HEK293T (cell line): ENCODE measurements at regions not wholly inside any gene's neighbourhood (a gene's known extent, or its start where the extent isn't known, plus 50 kb on each side); places are given as distances from the start of the nearest gene placed in this dataset.

Experiments used
- CTCF ChIA-PET: fragments of 350-600 bp; formaldehyde crosslinking; extraction: SDS; loops from one replicate; lab custom pipeline; 2021; ENCODE audit warnings: antibody characterized with exemption, inconsistent platforms; lab: Yijun Ruan, JAX
- POLR2A ChIA-PET: fragments of 350-600 bp; formaldehyde crosslinking; extraction: SDS; loops from one replicate; lab custom pipeline; 2020; ENCODE audit warnings: antibody characterized with exemption, inconsistent platforms; lab: Yijun Ruan, JAX
- DNase-seq: peaks from one replicate; pipeline ENCODE4 v3.0.0; 2012; ENCODE audit warnings: mixed read lengths; ENCODE audit errors: extremely low spot score
- ARNT ChIP-seq: fragments of 450-650 bp; IDR thresholded peaks from 2 replicates; pipeline ENCODE4 v1.6.1; 2017; ENCODE audit warnings: mild to moderate bottlenecking
- BHLHE40 ChIP-seq: fragments of 450-650 bp; IDR thresholded peaks from 2 replicates; pipeline ENCODE4 v1.6.1; 2016; ENCODE audit warnings: mild to moderate bottlenecking, moderate library complexity, borderline replicate concordance
- CTBP1 ChIP-seq: fragments of 450-650 bp; IDR thresholded peaks from 2 replicates; pipeline ENCODE4 v1.6.1; 2016; ENCODE audit warnings: borderline replicate concordance
- ELF4 ChIP-seq: fragments of 450-650 bp; IDR thresholded peaks from 2 replicates; pipeline ENCODE4 v1.6.1; 2017; ENCODE audit warnings: antibody characterized with exemption
- FOXA1 ChIP-seq: fragments of 450-650 bp; IDR thresholded peaks from 2 replicates; pipeline ENCODE4 v1.6.1; 2016; ENCODE audit warnings: mild to moderate bottlenecking
- FOXK2 ChIP-seq: fragments of 450-650 bp; IDR thresholded peaks from 2 replicates; pipeline ENCODE4 v1.6.1; 2016; ENCODE audit warnings: mild to moderate bottlenecking
- FOXM1 ChIP-seq: fragments of 450-650 bp; IDR thresholded peaks from 2 replicates; pipeline ENCODE4 v1.6.1; 2017; ENCODE audit warnings: mild to moderate bottlenecking, borderline replicate concordance
- HDGF ChIP-seq: fragments of 450-650 bp; IDR thresholded peaks from 2 replicates; pipeline ENCODE4 v1.6.1; 2017; ENCODE audit warnings: antibody characterized with exemption, borderline replicate concordance
- L3MBTL2 ChIP-seq: fragments of 450-650 bp; conservative IDR thresholded peaks from 2 replicates; pipeline ENCODE4 v1.6.1; 2016; ENCODE audit warnings: mild to moderate bottlenecking
- LEF1 ChIP-seq: fragments of 450-650 bp; IDR thresholded peaks from 2 replicates; pipeline ENCODE4 v1.6.1; 2017; ENCODE audit warnings: mild to moderate bottlenecking, borderline replicate concordance
- NFRKB ChIP-seq: fragments of 450-650 bp; IDR thresholded peaks from 2 replicates; pipeline ENCODE4 v1.6.1; 2016; ENCODE audit warnings: mild to moderate bottlenecking, moderate library complexity
- SP1 ChIP-seq: fragments of 450-650 bp; IDR thresholded peaks from 2 replicates; pipeline ENCODE4 v1.6.1; 2017
- SUZ12 ChIP-seq: fragments of 450-650 bp; IDR thresholded peaks from 2 replicates; pipeline ENCODE4 v1.6.1; 2016; ENCODE audit warnings: mild to moderate bottlenecking
- TARDBP ChIP-seq: fragments of 450-650 bp; IDR thresholded peaks from 2 replicates; pipeline ENCODE4 v1.6.1; 2016
- ZNF384 ChIP-seq: fragments of 450-650 bp; IDR thresholded peaks from 2 replicates; pipeline ENCODE4 v1.6.1; 2016
- TF ChIP-seq, protein P1 (sequence below): fragments of 450-650 bp; IDR thresholded peaks from 2 replicates; pipeline ENCODE4 v1.6.1; 2016

DNA sequence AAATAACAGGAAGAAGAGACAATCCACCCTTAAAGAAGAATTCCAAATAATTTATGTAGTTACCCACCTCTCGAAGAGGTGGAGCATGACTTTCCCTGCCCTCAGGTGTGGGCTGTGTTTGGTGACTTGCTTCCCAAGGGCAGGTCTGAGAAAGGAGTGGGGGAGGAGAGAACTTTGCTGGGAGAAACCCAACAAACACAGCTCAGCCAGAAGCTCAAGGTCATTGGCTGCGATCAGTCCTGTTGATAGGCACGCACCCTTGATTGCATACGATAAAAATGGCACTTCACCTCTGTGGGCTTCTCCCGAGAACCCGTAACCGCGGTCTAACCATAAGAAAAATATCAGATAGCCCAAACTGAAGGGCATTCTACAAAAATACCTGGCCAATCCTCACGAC, 157.5 kb upstream of the ID2 start:
- ChIA-PET CTCF (no interaction called here), POLR2A (interaction anchor here (1.7 to 1.9 kb wide), 2 partner anchors 155 to 158 kb away, joined by 5 to 11 read pairs; partner anchors contain the start of gene ID2)
- TF ChIP-seq, protein P1, sequence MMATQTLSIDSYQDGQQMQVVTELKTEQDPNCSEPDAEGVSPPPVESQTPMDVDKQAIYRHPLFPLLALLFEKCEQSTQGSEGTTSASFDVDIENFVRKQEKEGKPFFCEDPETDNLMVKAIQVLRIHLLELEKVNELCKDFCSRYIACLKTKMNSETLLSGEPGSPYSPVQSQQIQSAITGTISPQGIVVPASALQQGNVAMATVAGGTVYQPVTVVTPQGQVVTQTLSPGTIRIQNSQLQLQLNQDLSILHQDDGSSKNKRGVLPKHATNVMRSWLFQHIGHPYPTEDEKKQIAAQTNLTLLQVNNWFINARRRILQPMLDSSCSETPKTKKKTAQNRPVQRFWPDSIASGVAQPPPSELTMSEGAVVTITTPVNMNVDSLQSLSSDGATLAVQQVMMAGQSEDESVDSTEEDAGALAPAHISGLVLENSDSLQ: no peak
- no peak for TF ChIP-seq FOXK2
- no peak for TF ChIP-seq HDGF
- TF ChIP-seq SUZ12: no peak
- TF ChIP-seq NFRKB: no peak
- no peak for TF ChIP-seq FOXA1
- TF ChIP-seq CTBP1: no peak
- TF ChIP-seq ARNT: no peak
- TF ChIP-seq BHLHE40: no peak
- TF ChIP-seq FOXM1: no peak
- TF ChIP-seq ELF4: no peak
- no peak for TF ChIP-seq L3MBTL2
- TF ChIP-seq LEF1: no peak
- no peak for TF ChIP-seq SP1
- TF ChIP-seq ZNF384: no peak
- no peak for TF ChIP-seq TARDBP
- DNase-seq: no peak

DNA sequence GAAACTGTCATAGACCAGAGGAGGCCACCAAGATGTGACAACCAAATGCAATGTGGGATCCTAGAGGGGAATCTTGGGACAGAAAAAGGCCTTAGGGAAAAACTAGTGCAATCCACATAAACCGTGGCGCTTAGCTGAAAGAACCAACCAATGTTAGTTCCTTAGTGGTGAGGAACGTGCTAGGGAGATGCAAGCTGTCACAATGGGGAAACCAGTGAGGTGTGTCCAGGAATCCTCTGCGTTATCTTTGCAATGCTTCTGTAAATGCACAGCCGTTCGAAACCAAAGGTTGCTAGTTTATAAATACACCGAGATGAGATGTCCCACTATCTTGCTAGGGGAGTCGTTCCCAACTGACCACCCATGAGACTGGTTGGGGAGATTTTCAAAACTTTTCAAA, 157.0 kb upstream of the ID2 start:
- ChIA-PET POLR2A (interaction anchor here (0.9 to 1.9 kb wide), 3 partner anchors 154 to 160 kb away, joined by 4 to 11 read pairs (median 5); partner anchors contain the start of gene ID2), CTCF (no interaction called here)
- TF ChIP-seq FOXM1: no peak
- TF ChIP-seq L3MBTL2: no peak
- TF ChIP-seq ZNF384: no peak
- no peak for TF ChIP-seq TARDBP
- no peak for TF ChIP-seq BHLHE40
- DNase-seq: no peak

DNA sequence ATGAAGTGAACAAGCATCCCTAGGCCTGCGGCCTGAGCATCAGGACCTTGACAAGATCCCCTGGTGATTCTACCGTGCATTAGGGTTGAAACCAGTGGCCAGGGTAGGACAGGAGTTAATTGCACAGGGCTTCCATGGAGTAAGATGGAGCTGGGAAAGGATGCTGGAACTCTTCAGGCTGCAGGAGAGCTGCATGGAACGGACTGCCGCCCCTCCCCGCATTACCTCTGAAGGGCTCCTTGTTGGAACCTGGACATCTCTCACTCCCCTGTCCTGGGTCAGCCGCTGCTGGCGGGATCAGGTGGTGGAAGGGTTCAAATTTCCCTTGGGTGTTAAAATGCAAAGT, 156.6 kb upstream of the ID2 start:
- no peak for TF ChIP-seq ARNT
- TF ChIP-seq CTBP1: no peak
- TF ChIP-seq ELF4: no peak
- TF ChIP-seq HDGF: no peak
- no peak for TF ChIP-seq SUZ12
- TF ChIP-seq FOXA1: no peak
- TF ChIP-seq LEF1: no peak
- no peak for TF ChIP-seq FOXK2
- no peak for TF ChIP-seq FOXM1
- no peak for TF ChIP-seq SP1
- no peak for TF ChIP-seq BHLHE40
- TF ChIP-seq, protein P1: no peak
- no peak for TF ChIP-seq TARDBP
- no peak for TF ChIP-seq L3MBTL2
- TF ChIP-seq ZNF384: no peak
- no peak for TF ChIP-seq NFRKB
- CTCF ChIA-PET: no interaction called here
- no peak for DNase-seq
- POLR2A ChIA-PET: interaction anchor here (0.9 to 1.9 kb wide), 3 partner anchors 154 to 159 kb away, joined by 4 to 11 read pairs (median 5); partner anchors contain the start of gene ID2

DNA sequence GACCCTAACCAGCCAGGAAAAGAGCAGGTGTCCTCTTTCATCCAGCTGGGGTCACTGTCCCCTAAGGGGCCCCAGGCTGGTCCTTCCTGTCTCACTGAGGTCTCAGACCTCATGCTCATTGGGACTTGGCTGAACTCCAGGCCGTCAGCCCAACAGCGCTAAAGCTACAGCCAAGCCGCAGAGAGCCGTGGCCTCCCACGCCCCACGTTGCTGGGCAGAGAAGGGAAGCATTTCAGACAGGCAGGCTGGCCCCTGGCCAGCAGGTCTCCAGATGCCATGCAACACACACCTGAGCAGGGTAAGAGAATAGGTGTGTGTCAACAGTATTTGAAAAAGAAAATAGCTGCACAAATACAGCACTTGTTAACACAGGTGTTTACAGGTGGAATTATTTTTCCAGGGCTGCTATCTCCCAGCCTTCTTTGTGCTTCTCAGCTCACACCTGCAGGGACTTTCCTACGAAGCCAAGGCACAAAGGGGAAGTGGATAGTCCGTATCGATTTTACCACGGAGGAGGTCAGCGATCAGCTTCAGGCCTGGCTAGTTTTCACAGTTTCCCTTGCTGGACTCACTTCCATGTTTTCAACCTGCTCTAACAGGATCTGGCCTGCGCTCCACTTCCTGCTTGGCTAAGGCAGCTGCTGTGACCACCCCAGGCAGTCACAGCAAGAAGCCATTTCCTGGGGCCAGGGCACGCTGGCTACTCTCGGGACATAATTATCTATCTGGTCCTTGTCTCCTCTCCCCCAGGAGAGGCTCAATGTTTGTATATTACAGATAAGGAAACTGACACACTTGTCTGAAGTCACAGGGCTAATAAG, 156.1 kb upstream of the ID2 start:
- TF ChIP-seq L3MBTL2 (no peak), CTBP1 (no peak), TARDBP (no peak), SUZ12 (no peak), FOXM1 (no peak), FOXK2 (no peak), ARNT (no peak), SP1 (no peak), HDGF (no peak), ELF4 (no peak), NFRKB (no peak), ZNF384 (no peak), BHLHE40 (no peak), FOXA1 (no peak), LEF1 (no peak)
- TF ChIP-seq, protein P1: no peak
- ChIA-PET POLR2A (interaction anchor here (0.9 to 1.9 kb wide), 3 partner anchors 153 to 159 kb away, joined by 4 to 11 read pairs (median 5); partner anchors contain the start of gene ID2), CTCF (no interaction called here)
- DNase-seq: peak; percentile 26

DNA sequence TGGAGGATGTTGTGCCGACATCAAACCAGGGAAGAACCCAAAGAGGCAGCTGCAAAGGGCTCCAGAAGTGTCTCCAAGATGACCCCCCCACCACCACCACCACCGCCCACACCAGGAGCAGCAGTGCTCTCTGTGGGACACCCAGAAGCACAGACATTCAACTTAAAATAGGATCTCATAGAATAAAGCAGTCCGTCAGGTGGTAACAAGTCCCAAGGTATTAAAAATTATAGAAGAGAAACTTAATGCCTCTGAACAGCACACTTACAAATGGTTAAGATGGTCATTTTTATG, 155.5 kb upstream of the ID2 start:
- ChIA-PET CTCF (no interaction called here), POLR2A (interaction anchor here (1.7 to 1.9 kb wide), 2 partner anchors 153 to 156 kb away, joined by 5 to 11 read pairs; partner anchors contain the start of gene ID2)
- DNase-seq: no peak
- TF ChIP-seq FOXA1 (no peak), FOXK2 (no peak), NFRKB (no peak), SP1 (no peak), ARNT (no peak), CTBP1 (no peak), SUZ12 (no peak), FOXM1 (no peak), ZNF384 (no peak), L3MBTL2 (no peak)
